ENCODE measurements at regions not wholly inside any gene's neighbourhood (a gene's known extent, or its start where the extent isn't known, plus 50 kb on each side); places are given as distances from the start of the nearest gene placed in this dataset.

- TF ChIP-seq, protein P1, sequence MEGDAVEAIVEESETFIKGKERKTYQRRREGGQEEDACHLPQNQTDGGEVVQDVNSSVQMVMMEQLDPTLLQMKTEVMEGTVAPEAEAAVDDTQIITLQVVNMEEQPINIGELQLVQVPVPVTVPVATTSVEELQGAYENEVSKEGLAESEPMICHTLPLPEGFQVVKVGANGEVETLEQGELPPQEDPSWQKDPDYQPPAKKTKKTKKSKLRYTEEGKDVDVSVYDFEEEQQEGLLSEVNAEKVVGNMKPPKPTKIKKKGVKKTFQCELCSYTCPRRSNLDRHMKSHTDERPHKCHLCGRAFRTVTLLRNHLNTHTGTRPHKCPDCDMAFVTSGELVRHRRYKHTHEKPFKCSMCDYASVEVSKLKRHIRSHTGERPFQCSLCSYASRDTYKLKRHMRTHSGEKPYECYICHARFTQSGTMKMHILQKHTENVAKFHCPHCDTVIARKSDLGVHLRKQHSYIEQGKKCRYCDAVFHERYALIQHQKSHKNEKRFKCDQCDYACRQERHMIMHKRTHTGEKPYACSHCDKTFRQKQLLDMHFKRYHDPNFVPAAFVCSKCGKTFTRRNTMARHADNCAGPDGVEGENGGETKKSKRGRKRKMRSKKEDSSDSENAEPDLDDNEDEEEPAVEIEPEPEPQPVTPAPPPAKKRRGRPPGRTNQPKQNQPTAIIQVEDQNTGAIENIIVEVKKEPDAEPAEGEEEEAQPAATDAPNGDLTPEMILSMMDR (IDR thresholded peaks at IDR 0.05), result no peak
- TF ChIP-seq POLR2AphosphoS5 (IDR thresholded peaks at IDR 0.05), result no peak
- TF ChIP-seq POLR2A (IDR thresholded peaks at IDR 0.05), result no peak
These were observed 220.9 kb downstream of the CBLN1 start for GRCh38 chr16:49060728-49061127.
